ENCODE measurements at regions not wholly inside any gene's neighbourhood (a gene's known extent, or its start where the extent isn't known, plus 50 kb on each side); places are given as distances from the start of the nearest gene placed in this dataset.

DNA sequence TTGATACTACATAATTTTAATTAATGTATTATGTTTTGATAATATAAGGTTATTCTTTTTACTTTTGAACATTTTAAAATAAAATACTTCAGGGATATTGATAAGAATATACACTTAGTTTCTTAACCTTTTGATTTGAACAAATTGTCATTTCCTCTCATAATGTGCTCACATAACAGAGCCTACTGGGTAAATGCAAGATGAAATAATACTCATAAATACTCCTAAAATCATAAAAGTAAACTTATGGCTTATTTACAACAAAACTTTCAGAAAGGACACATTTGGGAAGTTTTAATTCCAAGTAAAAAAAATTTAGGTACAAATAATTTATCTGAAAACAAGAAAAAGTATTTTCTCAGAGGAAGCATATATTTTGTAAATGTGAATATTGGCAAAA lies 101.6 kb upstream of the ABCB5 start:
- Histone ChIP-seq H3K27ac (no peak overlapping the region), H3K4me3 (no peak overlapping the region)
- no peak for DNase-seq (ENCODE audit: low spot score)
- TF ChIP-seq, protein P1, sequence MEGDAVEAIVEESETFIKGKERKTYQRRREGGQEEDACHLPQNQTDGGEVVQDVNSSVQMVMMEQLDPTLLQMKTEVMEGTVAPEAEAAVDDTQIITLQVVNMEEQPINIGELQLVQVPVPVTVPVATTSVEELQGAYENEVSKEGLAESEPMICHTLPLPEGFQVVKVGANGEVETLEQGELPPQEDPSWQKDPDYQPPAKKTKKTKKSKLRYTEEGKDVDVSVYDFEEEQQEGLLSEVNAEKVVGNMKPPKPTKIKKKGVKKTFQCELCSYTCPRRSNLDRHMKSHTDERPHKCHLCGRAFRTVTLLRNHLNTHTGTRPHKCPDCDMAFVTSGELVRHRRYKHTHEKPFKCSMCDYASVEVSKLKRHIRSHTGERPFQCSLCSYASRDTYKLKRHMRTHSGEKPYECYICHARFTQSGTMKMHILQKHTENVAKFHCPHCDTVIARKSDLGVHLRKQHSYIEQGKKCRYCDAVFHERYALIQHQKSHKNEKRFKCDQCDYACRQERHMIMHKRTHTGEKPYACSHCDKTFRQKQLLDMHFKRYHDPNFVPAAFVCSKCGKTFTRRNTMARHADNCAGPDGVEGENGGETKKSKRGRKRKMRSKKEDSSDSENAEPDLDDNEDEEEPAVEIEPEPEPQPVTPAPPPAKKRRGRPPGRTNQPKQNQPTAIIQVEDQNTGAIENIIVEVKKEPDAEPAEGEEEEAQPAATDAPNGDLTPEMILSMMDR (IDR thresholded peaks at IDR 0.05): no peak

GRCh38 chr7:20514364-20514763 lies 101.1 kb upstream of the ABCB5 start:
- Histone ChIP-seq H3K27ac (no peak overlapping the region), H3K4me3 (no peak overlapping the region)
- DNase-seq (ENCODE audit: low spot score): no peak
- TF ChIP-seq, protein P1 (IDR thresholded peaks at IDR 0.05): no peak

DNA sequence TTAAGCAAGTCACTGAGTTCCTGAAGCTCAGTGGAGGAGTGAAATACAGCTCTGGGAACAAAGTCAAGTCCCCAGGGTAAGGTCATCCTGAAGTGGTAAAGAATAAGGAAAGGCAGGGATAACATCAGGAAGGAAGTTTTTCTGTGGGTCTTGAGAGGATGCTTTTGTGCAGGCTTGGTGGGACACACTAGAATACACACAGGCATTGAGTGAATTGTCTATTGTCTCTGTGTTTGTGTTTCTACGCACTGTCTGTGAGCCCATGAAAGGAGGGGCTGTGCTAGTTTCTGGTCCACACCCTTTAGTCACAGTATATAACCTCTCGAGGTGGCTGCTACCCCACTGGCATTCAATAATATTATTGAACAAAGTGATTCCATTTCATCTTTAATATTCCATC lies 95.8 kb upstream of the ABCB5 start:
- no peak for DNase-seq (ENCODE audit: low spot score)
- no peak overlapping the region for H3K27ac ChIP-seq
- TF ChIP-seq, protein P1 (IDR thresholded peaks at IDR 0.05): no peak
- H3K4me3 ChIP-seq: no peak overlapping the region

- TF ChIP-seq, protein P1 (IDR thresholded peaks at IDR 0.05): no peak
- no peak overlapping the region for H3K4me3 ChIP-seq
- DNase-seq (ENCODE audit: low spot score): no peak
- H3K27ac ChIP-seq: no peak overlapping the region
Measured at GRCh38 chr7:20520530-20520929, 94.9 kb upstream of the ABCB5 start.

- DNase-seq (ENCODE audit: low spot score): no peak
- H3K4me3 ChIP-seq: no peak overlapping the region
- TF ChIP-seq, protein P1 (IDR thresholded peaks at IDR 0.05): no peak
- H3K27ac ChIP-seq: no peak overlapping the region
Measured at GRCh38 chr7:20521243-20521642, 94.2 kb upstream of the ABCB5 start.

GRCh38 chr7:20529260-20529659 lies 86.2 kb upstream of the ABCB5 start:
- H3K4me3 ChIP-seq: no peak overlapping the region
- TF ChIP-seq, protein P1 (IDR thresholded peaks at IDR 0.05): no peak
- no peak overlapping the region for H3K27ac ChIP-seq
- DNase-seq (ENCODE audit: low spot score): no peak

- DNase-seq (ENCODE audit: low spot score): no peak
- TF ChIP-seq, protein P1 (IDR thresholded peaks at IDR 0.05): no peak
- H3K27ac ChIP-seq: no peak overlapping the region
Measured at GRCh38 chr7:20532890-20533289, 82.6 kb upstream of the ABCB5 start.

More at GRCh38 chr7:20532890-20533289, 82.6 kb upstream of the ABCB5 start:
- H3K4me3 ChIP-seq: no peak overlapping the region

All from coronary artery (tissue), 2 donors.